Parathyroid adenoma (tissue), 2 donors: ENCODE measurements at regions not wholly inside any gene's neighbourhood (a gene's known extent, or its start where the extent isn't known, plus 50 kb on each side); places are given as distances from the start of the nearest gene placed in this dataset.

ENCODE experiments used
- H2AFZ ChIP-seq: fragments of 300-600 bp; sonication (generic); one replicate; pipeline ENCODE4 v1.7.0; 2017; ENCODE audit warnings: antibody characterized with exemption, mild to moderate bottlenecking
- H3K27ac ChIP-seq: fragments of 300-600 bp; sonication (generic); one replicate; pipeline ENCODE4 v1.7.0; 2017
- H3K27me3 ChIP-seq: fragments of 300-600 bp; sonication (generic); one replicate; pipeline ENCODE4 v1.7.0; 2017; ENCODE audit warnings: low read length; ENCODE audit not compliant: control insufficient read depth, insufficient read depth
- H3K36me3 ChIP-seq: fragments of 300-600 bp; sonication (generic); one replicate; pipeline ENCODE4 v1.7.0; 2017; ENCODE audit warnings: low read length; ENCODE audit not compliant: control insufficient read depth, insufficient read depth
- H3K4me1 ChIP-seq: fragments of 300-600 bp; sonication (generic); one replicate; pipeline ENCODE4 v1.7.0; 2017; ENCODE audit warnings: control low read depth
- H3K4me2 ChIP-seq: fragments of 300-600 bp; sonication (generic); one replicate; pipeline ENCODE4 v1.7.0; 2017; ENCODE audit warnings: low read length
- H3K4me3 ChIP-seq: fragments of 300-600 bp; sonication (generic); one replicate; pipeline ENCODE4 v1.7.0; 2017; ENCODE audit warnings: low read depth, low read length
- H3K79me2 ChIP-seq: fragments of 300-600 bp; sonication (generic); one replicate; pipeline ENCODE4 v1.7.0; 2017; ENCODE audit warnings: control low read depth
- H3K9ac ChIP-seq: fragments of 300-600 bp; sonication (generic); one replicate; pipeline ENCODE4 v1.7.0; 2017; ENCODE audit warnings: mild to moderate bottlenecking
- H3K9me3 ChIP-seq: fragments of 300-600 bp; sonication (generic); one replicate; pipeline ENCODE4 v1.7.0; 2017; ENCODE audit warnings: low read length; ENCODE audit not compliant: control insufficient read depth
- CTCF ChIP-seq: fragments of 300-600 bp; sonication (generic); IDR thresholded peaks from one replicate; pipeline ENCODE4 v1.7.0; 2017; ENCODE audit warnings: antibody characterized with exemption, mild to moderate bottlenecking
- donor health status: primary hyperparathyroidism.

- no peaks in the 10 kb centered on the region for H3K36me3 ChIP-seq
- no peaks in the 10 kb centered on the region for H3K9me3 ChIP-seq
- H3K79me2 ChIP-seq = no peaks in the 10 kb centered on the region
- no peaks in the 10 kb centered on the region for H3K27me3 ChIP-seq
- no peak overlapping the region for H3K4me3 ChIP-seq
- H3K9ac ChIP-seq = no peak overlapping the region
- no peak for TF ChIP-seq CTCF
- no peak overlapping the region for H3K4me2 ChIP-seq
- H3K4me1 ChIP-seq = no peaks in the 10 kb centered on the region
- H3K27ac ChIP-seq = no peak overlapping the region
- H2AFZ ChIP-seq = no peak overlapping the region
These were observed 251.4 kb upstream of the HABP2 start for GRCh38 chr10:113301342-113301984.

GRCh38 chr10:113302062-113302461 is 250.8 kb upstream of the HABP2 start:
- H3K9ac ChIP-seq = no peak overlapping the region
- no peaks in the 10 kb centered on the region for H3K36me3 ChIP-seq
- no peaks in the 10 kb centered on the region for H3K27me3 ChIP-seq
- H3K27ac ChIP-seq = no peak overlapping the region
- no peak overlapping the region for H3K4me3 ChIP-seq
- H3K4me1 ChIP-seq = no peaks in the 10 kb centered on the region
- H3K9me3 ChIP-seq = no peaks in the 10 kb centered on the region
- no peak overlapping the region for H3K4me2 ChIP-seq
- H2AFZ ChIP-seq = no peak overlapping the region
- no peaks in the 10 kb centered on the region for H3K79me2 ChIP-seq
- TF ChIP-seq CTCF = no peak

- TF ChIP-seq CTCF = no peak
- Histone ChIP-seq H3K9me3 (no peaks in the 10 kb centered on the region), H3K9ac (no peak overlapping the region), H3K4me1 (no peaks in the 10 kb centered on the region), H3K4me2 (no peak overlapping the region), H3K79me2 (no peaks in the 10 kb centered on the region), H3K27ac (no peak overlapping the region), H3K27me3 (no peaks in the 10 kb centered on the region), H3K36me3 (no peaks in the 10 kb centered on the region), H2AFZ (no peak overlapping the region), H3K4me3 (no peak overlapping the region)
These were observed 249.2 kb upstream of the HABP2 start for GRCh38 chr10:113303544-113304146.

- Histone ChIP-seq H3K4me3 (no peak overlapping the region), H3K27me3 (no peaks in the 10 kb centered on the region), H3K4me2 (no peak overlapping the region), H3K9me3 (no peaks in the 10 kb centered on the region), H3K9ac (no peak overlapping the region), H2AFZ (no peak overlapping the region), H3K36me3 (no peaks in the 10 kb centered on the region), H3K79me2 (no peaks in the 10 kb centered on the region), H3K27ac (no peak overlapping the region), H3K4me1 (no peaks in the 10 kb centered on the region)
- TF ChIP-seq CTCF = no peak
These were observed 248.1 kb upstream of the HABP2 start for GRCh38 chr10:113304726-113305125.

GRCh38 chr10:113305871-113306270 is 247.0 kb upstream of the HABP2 start:
- Histone ChIP-seq H3K27me3 (no peaks in the 10 kb centered on the region), H3K27ac (no peak overlapping the region), H3K9me3 (no peaks in the 10 kb centered on the region), H3K4me2 (no peak overlapping the region), H3K4me1 (no peaks in the 10 kb centered on the region), H3K36me3 (no peaks in the 10 kb centered on the region), H2AFZ (no peak overlapping the region), H3K4me3 (no peak overlapping the region), H3K9ac (no peak overlapping the region), H3K79me2 (no peaks in the 10 kb centered on the region)
- no peak for TF ChIP-seq CTCF
